ENCODE measurements at regions not wholly inside any gene's neighbourhood (a gene's known extent, or its start where the extent isn't known, plus 50 kb on each side); places are given as distances from the start of the nearest gene placed in this dataset.

DNA sequence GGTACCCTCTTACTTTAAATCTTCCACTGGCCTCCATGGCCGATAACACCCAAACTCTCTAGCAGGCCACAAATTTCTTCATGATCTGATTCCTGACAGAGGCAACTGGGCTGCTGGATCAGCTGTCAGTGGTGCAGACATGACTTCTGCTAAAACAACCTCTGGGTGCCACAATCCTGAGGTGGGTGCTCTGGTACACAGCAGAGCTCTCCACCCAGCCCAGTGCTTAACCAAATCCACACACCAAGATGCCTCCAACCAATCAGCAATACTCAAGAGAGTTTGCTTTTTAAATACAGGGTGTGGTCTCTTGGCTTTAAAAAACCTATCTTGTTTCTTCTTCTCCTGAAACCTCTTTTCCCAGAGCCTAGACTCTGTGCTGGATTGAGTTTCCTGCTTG is 126.6 kb upstream of the SPACA1 start:
- TF ChIP-seq, protein P1, sequence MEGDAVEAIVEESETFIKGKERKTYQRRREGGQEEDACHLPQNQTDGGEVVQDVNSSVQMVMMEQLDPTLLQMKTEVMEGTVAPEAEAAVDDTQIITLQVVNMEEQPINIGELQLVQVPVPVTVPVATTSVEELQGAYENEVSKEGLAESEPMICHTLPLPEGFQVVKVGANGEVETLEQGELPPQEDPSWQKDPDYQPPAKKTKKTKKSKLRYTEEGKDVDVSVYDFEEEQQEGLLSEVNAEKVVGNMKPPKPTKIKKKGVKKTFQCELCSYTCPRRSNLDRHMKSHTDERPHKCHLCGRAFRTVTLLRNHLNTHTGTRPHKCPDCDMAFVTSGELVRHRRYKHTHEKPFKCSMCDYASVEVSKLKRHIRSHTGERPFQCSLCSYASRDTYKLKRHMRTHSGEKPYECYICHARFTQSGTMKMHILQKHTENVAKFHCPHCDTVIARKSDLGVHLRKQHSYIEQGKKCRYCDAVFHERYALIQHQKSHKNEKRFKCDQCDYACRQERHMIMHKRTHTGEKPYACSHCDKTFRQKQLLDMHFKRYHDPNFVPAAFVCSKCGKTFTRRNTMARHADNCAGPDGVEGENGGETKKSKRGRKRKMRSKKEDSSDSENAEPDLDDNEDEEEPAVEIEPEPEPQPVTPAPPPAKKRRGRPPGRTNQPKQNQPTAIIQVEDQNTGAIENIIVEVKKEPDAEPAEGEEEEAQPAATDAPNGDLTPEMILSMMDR (conservative IDR thresholded peaks at IDR 0.05): no peak
- no peak for TF ChIP-seq ZFX (IDR thresholded peaks at IDR 0.05)
